ENCODE measurements at regions not wholly inside any gene's neighbourhood (a gene's known extent, or its start where the extent isn't known, plus 50 kb on each side); places are given as distances from the start of the nearest gene placed in this dataset.

- H4K20me1 ChIP-seq (ENCODE audit: low read depth, low read length): no peaks in the 10 kb centered on the region
- H3K27ac ChIP-seq (ENCODE audit: low read depth, low read length): no peak overlapping the region
- H3K27me3 ChIP-seq (ENCODE audit: low read length): no peaks in the 10 kb centered on the region
- H3K36me3 ChIP-seq (ENCODE audit: low read length): no peaks in the 10 kb centered on the region
- no peak overlapping the region for H2AFZ ChIP-seq (ENCODE audit: low read depth, low read length, severe bottlenecking)
- H3K9me2 ChIP-seq (replicated peaks; ENCODE audit: insufficient read depth, low read length): no peaks in the 10 kb centered on the region
- no peaks in the 10 kb centered on the region for H3K79me2 ChIP-seq (ENCODE audit: insufficient read depth, low read length)
- no peak for TF ChIP-seq CTCF (IDR thresholded peaks at IDR 0.05; ENCODE audit: insufficient read depth, low read length, poor library complexity, severe bottlenecking)
- TF ChIP-seq EZH2phosphoT487 (conservative IDR thresholded peaks at IDR 0.05; ENCODE audit: low read length): no peak
- H3F3A ChIP-seq (ENCODE audit: insufficient read depth): no peaks in the 10 kb centered on the region
- H3K9me3 ChIP-seq (ENCODE audit: insufficient read depth, low read length): no peaks in the 10 kb centered on the region
- no peak overlapping the region for H3K4me2 ChIP-seq (ENCODE audit: low read depth, low read length, poor library complexity, severe bottlenecking)
- no peak overlapping the region for H3K4me3 ChIP-seq (ENCODE audit: insufficient read depth, low read length, poor library complexity, severe bottlenecking)
- no peak overlapping the region for H3K9ac ChIP-seq (ENCODE audit: low read length)
Observed at GRCh38 chr2:16221461-16222010, 281.2 kb downstream of the MYCN start.

- no peak overlapping the region for H3K4me2 ChIP-seq (ENCODE audit: low read depth, low read length, poor library complexity, severe bottlenecking)
- no peaks in the 10 kb centered on the region for H4K20me1 ChIP-seq (ENCODE audit: low read depth, low read length)
- TF ChIP-seq CTCF (IDR thresholded peaks at IDR 0.05; ENCODE audit: insufficient read depth, low read length, poor library complexity, severe bottlenecking) (no peak), EZH2phosphoT487 (conservative IDR thresholded peaks at IDR 0.05; ENCODE audit: low read length) (no peak)
- H3K9ac ChIP-seq (ENCODE audit: low read length): no peak overlapping the region
- no peak overlapping the region for H3K27ac ChIP-seq (ENCODE audit: low read depth, low read length)
- H3K4me3 ChIP-seq (ENCODE audit: insufficient read depth, low read length, poor library complexity, severe bottlenecking): no peak overlapping the region
- no peaks in the 10 kb centered on the region for H3K79me2 ChIP-seq (ENCODE audit: insufficient read depth, low read length)
- H3K27me3 ChIP-seq (ENCODE audit: low read length): no peaks in the 10 kb centered on the region
- no peaks in the 10 kb centered on the region for H3K36me3 ChIP-seq (ENCODE audit: low read length)
- H3K9me3 ChIP-seq (ENCODE audit: insufficient read depth, low read length): no peaks in the 10 kb centered on the region
- no peaks in the 10 kb centered on the region for H3F3A ChIP-seq (ENCODE audit: insufficient read depth)
- H3K9me2 ChIP-seq (replicated peaks; ENCODE audit: insufficient read depth, low read length): no peaks in the 10 kb centered on the region
- H2AFZ ChIP-seq (ENCODE audit: low read depth, low read length, severe bottlenecking): no peak overlapping the region
Observed at GRCh38 chr2:16219292-16219975, 279.1 kb downstream of the MYCN start.

DNA sequence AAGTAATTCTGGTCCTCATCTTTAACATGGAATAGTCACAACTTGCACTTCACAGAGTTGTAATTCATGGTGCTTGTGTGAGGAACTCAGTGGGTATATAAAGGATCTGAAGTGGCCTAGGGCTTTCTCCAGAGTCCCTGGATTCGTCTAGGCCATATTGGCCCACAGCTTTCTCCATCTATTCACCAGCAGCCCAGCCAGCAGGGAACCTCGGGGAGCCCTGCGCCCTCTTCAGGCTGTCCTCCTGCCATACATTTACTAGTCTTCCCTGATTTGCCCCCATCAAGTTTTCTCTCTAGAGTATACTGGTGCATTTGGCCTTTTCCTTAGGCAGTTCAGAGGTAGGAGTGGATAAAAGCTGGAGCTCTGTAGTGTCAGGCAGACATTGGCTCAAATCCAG lies 278.3 kb downstream of the MYCN start:
- H3K9me3 ChIP-seq (ENCODE audit: insufficient read depth, low read length): no peaks in the 10 kb centered on the region
- TF ChIP-seq CTCF (IDR thresholded peaks at IDR 0.05; ENCODE audit: insufficient read depth, low read length, poor library complexity, severe bottlenecking) (peak; percentile 34), EZH2phosphoT487 (conservative IDR thresholded peaks at IDR 0.05; ENCODE audit: low read length) (no peak)

More for the DNA sequence above, 278.3 kb downstream of the MYCN start:
- no peak overlapping the region for H3K4me3 ChIP-seq (ENCODE audit: insufficient read depth, low read length, poor library complexity, severe bottlenecking)
- H3K79me2 ChIP-seq (ENCODE audit: insufficient read depth, low read length): no peaks in the 10 kb centered on the region
- no peaks in the 10 kb centered on the region for H3F3A ChIP-seq (ENCODE audit: insufficient read depth)
- no peak overlapping the region for H2AFZ ChIP-seq (ENCODE audit: low read depth, low read length, severe bottlenecking)
- no peaks in the 10 kb centered on the region for H3K36me3 ChIP-seq (ENCODE audit: low read length)
- no peaks in the 10 kb centered on the region for H4K20me1 ChIP-seq (ENCODE audit: low read depth, low read length)
- no peak overlapping the region for H3K4me2 ChIP-seq (ENCODE audit: low read depth, low read length, poor library complexity, severe bottlenecking)
- no peaks in the 10 kb centered on the region for H3K27me3 ChIP-seq (ENCODE audit: low read length)
- no peak overlapping the region for H3K9ac ChIP-seq (ENCODE audit: low read length)
- no peak overlapping the region for H3K27ac ChIP-seq (ENCODE audit: low read depth, low read length)
- no peaks in the 10 kb centered on the region for H3K9me2 ChIP-seq (replicated peaks; ENCODE audit: insufficient read depth, low read length)
